GM21447 (cell line): ENCODE measurements at regions not wholly inside any gene's neighbourhood (a gene's known extent, or its start where the extent isn't known, plus 50 kb on each side); places are given as distances from the start of the nearest gene placed in this dataset.

Experiments
- ATAC-seq: cut with Tn5 transposase; IDR thresholded peaks from one replicate; pipeline ENCODE4 v1.9.1; 2021; ENCODE audit not compliant: unreplicated experiment

GRCh38 chr6:71476872-71477271 is 188.3 kb downstream of the OGFRL1 start:
- no peak for ATAC-seq

- ATAC-seq = no peak
Observed at GRCh38 chr6:71478834-71479541, 190.4 kb downstream of the OGFRL1 start.

- no peak for ATAC-seq
Observed at GRCh38 chr6:71480577-71480976, 192.0 kb downstream of the OGFRL1 start.

- no peak for ATAC-seq
Observed at GRCh38 chr6:71481011-71481410, 192.4 kb downstream of the OGFRL1 start.

- ATAC-seq = no peak
Observed at GRCh38 chr6:71481801-71482200, 193.2 kb downstream of the OGFRL1 start.

GRCh38 chr6:71482742-71483141 is 194.1 kb downstream of the OGFRL1 start:
- ATAC-seq = no peak

GRCh38 chr6:71486461-71486860 is 197.8 kb downstream of the OGFRL1 start:
- peak; percentile 52 for ATAC-seq

GRCh38 chr6:71488186-71488585 is 199.6 kb downstream of the OGFRL1 start:
- ATAC-seq = no peak

- ATAC-seq = no peak
Observed at GRCh38 chr6:71489736-71490135, 201.1 kb downstream of the OGFRL1 start.

GRCh38 chr6:71490876-71491275 is 202.3 kb downstream of the OGFRL1 start:
- ATAC-seq = no peak

- ATAC-seq = no peak
Observed at GRCh38 chr6:71491844-71492243, 203.2 kb downstream of the OGFRL1 start.

- ATAC-seq = no peak
Observed at GRCh38 chr6:71492668-71493067, 204.1 kb downstream of the OGFRL1 start.

GRCh38 chr6:71496018-71496721 is 207.6 kb downstream of the OGFRL1 start:
- peak; percentile 100 for ATAC-seq

- no peak for ATAC-seq
Observed at GRCh38 chr6:71496722-71497033, 208.1 kb downstream of the OGFRL1 start.

- ATAC-seq = no peak
Observed at GRCh38 chr6:71498638-71499037, 210.0 kb downstream of the OGFRL1 start.

- no peak for ATAC-seq
Observed at GRCh38 chr6:71499667-71500066, 211.1 kb downstream of the OGFRL1 start.

GRCh38 chr6:71502168-71502567 is 213.6 kb downstream of the OGFRL1 start:
- ATAC-seq = no peak

GRCh38 chr6:71502956-71503355 is 214.3 kb downstream of the OGFRL1 start:
- ATAC-seq = no peak

- ATAC-seq = no peak
Observed at GRCh38 chr6:71507183-71507582, 218.6 kb downstream of the OGFRL1 start.

GRCh38 chr6:71509191-71510005 is 220.8 kb downstream of the OGFRL1 start:
- no peak for ATAC-seq

- peak; percentile 75 for ATAC-seq
Observed at GRCh38 chr6:71510057-71510713, 221.6 kb downstream of the OGFRL1 start.
